Parathyroid adenoma (tissue), 2 donors: ENCODE measurements at regions not wholly inside any gene's neighbourhood (a gene's known extent, or its start where the extent isn't known, plus 50 kb on each side); places are given as distances from the start of the nearest gene placed in this dataset.

Source experiments
- H2AFZ ChIP-seq: fragments of 300-600 bp; sonication (generic); one replicate; pipeline ENCODE4 v1.7.0; 2017; ENCODE audit warnings: antibody characterized with exemption, mild to moderate bottlenecking
- H3K27ac ChIP-seq: fragments of 300-600 bp; sonication (generic); one replicate; pipeline ENCODE4 v1.7.0; 2017
- H3K27me3 ChIP-seq: fragments of 300-600 bp; sonication (generic); one replicate; pipeline ENCODE4 v1.7.0; 2017; ENCODE audit warnings: low read length; ENCODE audit not compliant: control insufficient read depth, insufficient read depth
- H3K36me3 ChIP-seq: fragments of 300-600 bp; sonication (generic); one replicate; pipeline ENCODE4 v1.7.0; 2017; ENCODE audit warnings: low read length; ENCODE audit not compliant: control insufficient read depth, insufficient read depth
- H3K4me1 ChIP-seq: fragments of 300-600 bp; sonication (generic); one replicate; pipeline ENCODE4 v1.7.0; 2017; ENCODE audit warnings: control low read depth
- H3K4me2 ChIP-seq: fragments of 300-600 bp; sonication (generic); one replicate; pipeline ENCODE4 v1.7.0; 2017; ENCODE audit warnings: low read length
- H3K4me3 ChIP-seq: fragments of 300-600 bp; sonication (generic); one replicate; pipeline ENCODE4 v1.7.0; 2017; ENCODE audit warnings: low read depth, low read length
- H3K79me2 ChIP-seq: fragments of 300-600 bp; sonication (generic); one replicate; pipeline ENCODE4 v1.7.0; 2017; ENCODE audit warnings: control low read depth
- H3K9ac ChIP-seq: fragments of 300-600 bp; sonication (generic); one replicate; pipeline ENCODE4 v1.7.0; 2017; ENCODE audit warnings: mild to moderate bottlenecking
- H3K9me3 ChIP-seq: fragments of 300-600 bp; sonication (generic); one replicate; pipeline ENCODE4 v1.7.0; 2017; ENCODE audit warnings: low read length; ENCODE audit not compliant: control insufficient read depth
- CTCF ChIP-seq: fragments of 300-600 bp; sonication (generic); IDR thresholded peaks from one replicate; pipeline ENCODE4 v1.7.0; 2017; ENCODE audit warnings: antibody characterized with exemption, mild to moderate bottlenecking
- donor health status: primary hyperparathyroidism.

GRCh38 chr1:56297208-56297607, 282.2 kb downstream of the PLPP3 start:
- Histone ChIP-seq H3K79me2 (no peaks in the 10 kb centered on the region), H3K9ac (no peak overlapping the region), H2AFZ (no peak overlapping the region), H3K4me2 (no peak overlapping the region), H3K4me3 (no peak overlapping the region), H3K9me3 (no peaks in the 10 kb centered on the region), H3K27me3 (no peaks in the 10 kb centered on the region), H3K27ac (no peak overlapping the region), H3K4me1 (no peaks in the 10 kb centered on the region), H3K36me3 (no peaks in the 10 kb centered on the region)
- no peak for TF ChIP-seq CTCF

- Histone ChIP-seq H3K27ac (no peak overlapping the region), H3K79me2 (no peaks in the 10 kb centered on the region), H3K9me3 (no peaks in the 10 kb centered on the region), H3K4me1 (no peaks in the 10 kb centered on the region), H3K4me2 (no peak overlapping the region), H3K9ac (no peak overlapping the region), H3K4me3 (no peak overlapping the region), H3K27me3 (no peaks in the 10 kb centered on the region), H3K36me3 (no peaks in the 10 kb centered on the region), H2AFZ (no peak overlapping the region)
- no peak for TF ChIP-seq CTCF
Measured at GRCh38 chr1:56295949-56296929, 283.1 kb downstream of the PLPP3 start.

DNA sequence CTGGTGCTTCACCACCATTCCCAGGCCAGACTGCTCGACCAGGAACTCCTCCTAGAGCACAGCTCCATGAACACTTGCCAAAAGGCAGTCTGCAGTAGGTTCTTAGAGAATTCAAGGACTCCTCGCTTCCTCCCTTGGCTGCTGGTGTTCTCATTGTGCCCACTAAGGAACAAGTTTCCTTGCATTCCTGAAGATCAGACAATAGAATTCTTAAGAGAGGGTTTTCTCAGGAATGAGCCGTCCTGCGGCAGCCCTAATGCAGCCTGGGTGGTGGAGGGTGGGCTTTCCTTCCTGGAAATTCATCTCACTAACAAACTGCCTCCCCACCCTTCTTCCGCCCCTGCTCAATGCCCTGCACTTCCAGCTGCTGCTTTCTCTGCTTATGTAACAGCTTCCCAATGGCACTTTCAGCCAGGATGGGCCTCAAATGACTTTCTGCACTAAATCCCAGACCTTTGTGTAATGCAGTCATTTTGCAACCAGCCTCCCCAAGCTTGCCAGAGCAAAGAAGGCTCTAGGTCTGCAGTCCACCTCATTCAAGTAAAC, 287.9 kb downstream of the PLPP3 start:
- H3K27ac ChIP-seq: no peak overlapping the region
- H2AFZ ChIP-seq: no peak overlapping the region

GRCh38 chr1:56289260-56289659, 290.1 kb downstream of the PLPP3 start:
- Histone ChIP-seq H3K27me3 (no peaks in the 10 kb centered on the region), H3K9ac (no peak overlapping the region), H3K4me3 (no peak overlapping the region), H2AFZ (no peak overlapping the region), H3K27ac (no peak overlapping the region), H3K36me3 (no peaks in the 10 kb centered on the region), H3K4me1 (no peaks in the 10 kb centered on the region), H3K9me3 (no peaks in the 10 kb centered on the region), H3K79me2 (no peaks in the 10 kb centered on the region), H3K4me2 (no peak overlapping the region)
- TF ChIP-seq CTCF: no peak

More for the DNA sequence above, 287.9 kb downstream of the PLPP3 start:
- Histone ChIP-seq H3K79me2 (no peaks in the 10 kb centered on the region), H3K27me3 (no peaks in the 10 kb centered on the region), H3K9me3 (no peaks in the 10 kb centered on the region), H3K36me3 (no peaks in the 10 kb centered on the region), H3K4me3 (no peak overlapping the region), H3K9ac (no peak overlapping the region), H3K4me2 (no peak overlapping the region), H3K4me1 (no peaks in the 10 kb centered on the region)
- TF ChIP-seq CTCF: no peak
